Omental fat pad (tissue), 3 donors: ENCODE measurements at regions not wholly inside any gene's neighbourhood (a gene's known extent, or its start where the extent isn't known, plus 50 kb on each side); places are given as distances from the start of the nearest gene placed in this dataset.

ENCODE experiments used
- ATAC-seq: fragments of 150-250 bp; one replicate; pipeline ENCODE4 v1.9.1; 2016; ENCODE audit warnings: mild to moderate bottlenecking, moderate library complexity; ENCODE audit not compliant: low FRiP score
- DNase-seq: peaks from one replicate; pipeline ENCODE4 v3.0.0-alpha.2; 2019; ENCODE audit warnings: low spot score
- CTCF ChIP-seq, 3 donors: fragments of 450-650 bp; IDR thresholded peaks; one replicate each; pipeline ENCODE4 v1.5.1; 2016 to 2017; ENCODE audit warnings: antibody characterized with exemption in 3 of 3, mild to moderate bottlenecking in 3 of 3, moderate library complexity in 2 of 3

GRCh38 chr4:27846951-27847350 is 986.3 kb downstream of the STIM2 start:
- TF ChIP-seq CTCF (IDR thresholded peaks at IDR 0.05): no peak
- no peak for ATAC-seq
- DNase-seq: no peak

GRCh38 chr4:27861381-27861787 is 1000.7 kb downstream of the STIM2 start:
- no peak for ATAC-seq
- TF ChIP-seq CTCF (IDR thresholded peaks at IDR 0.05): no peak
- DNase-seq: no peak

GRCh38 chr4:27861802-27862201 is 1001.2 kb downstream of the STIM2 start:
- ATAC-seq (no peak), DNase-seq (no peak)
- no peak for TF ChIP-seq CTCF (IDR thresholded peaks at IDR 0.05)

GRCh38 chr4:27873596-27873995 is 1013.0 kb downstream of the STIM2 start:
- TF ChIP-seq CTCF (IDR thresholded peaks at IDR 0.05): no peak
- DNase-seq (no peak), ATAC-seq (no peak)

GRCh38 chr4:27881705-27882104 is 1021.1 kb downstream of the STIM2 start:
- ATAC-seq (no peak), DNase-seq (no peak)
- TF ChIP-seq CTCF (IDR thresholded peaks at IDR 0.05): no peak

- TF ChIP-seq CTCF (IDR thresholded peaks at IDR 0.05): no peak
- ATAC-seq (no peak), DNase-seq (no peak)
Measured at GRCh38 chr4:27886120-27886519, 1025.5 kb downstream of the STIM2 start.

GRCh38 chr4:27887646-27888045 is 1027.0 kb downstream of the STIM2 start:
- TF ChIP-seq CTCF (IDR thresholded peaks at IDR 0.05): no peak
- ATAC-seq: no peak
- DNase-seq: no peak
